HCT116 (cell line): ENCODE measurements at regions not wholly inside any gene's neighbourhood (a gene's known extent, or its start where the extent isn't known, plus 50 kb on each side); places are given as distances from the start of the nearest gene placed in this dataset.

Experiments
- ATAC-seq: fragments of 200-7000 bp; cut with Tn5 transposase; 2 replicates; pipeline ENCODE4 v1.9.1; 2020; ENCODE audit warnings: mild to moderate bottlenecking, moderate library complexity
- BruUV-seq: library from RNA; stranded (reverse); fragments of 400-500 nt; replicated peaks from 2 replicates; lab custom pipeline; 2021; lab: Mats Ljungman, UMichigan
- CTCF ChIA-PET: fragments of 300-600 bp; sonication (Branson Sonifier 250); formaldehyde crosslinking; loops from one replicate; lab custom pipeline; 2021; ENCODE audit warnings: antibody characterized with exemption; lab: Charles Lee
- POLR2A ChIA-PET: fragments of 300-600, 350-600 bp; sonication (Branson Sonifier 250); formaldehyde crosslinking; loops from one replicate; lab custom pipeline; 2021; ENCODE audit warnings: antibody characterized with exemption; lab: Charles Lee
- RAD21 ChIA-PET, 2 experiments: fragments of 300-600 bp; sonication (Branson Sonifier 250); formaldehyde crosslinking; loops; one replicate each; lab custom pipeline; 2023; ENCODE audit warnings: low total read pairs in 2 of 2; ENCODE audit not compliant: uncharacterized antibody in 2 of 2, unreplicated experiment in 2 of 2, low non-redundant PET in 1 of 2; lab: Charles Lee
- DNase-seq: peaks from one replicate; pipeline ENCODE4 v3.0.0-alpha.2; 2010; ENCODE audit warnings: low read depth, low spot score
- H2AFZ ChIP-seq: fragments of 200-600 bp; shearing (Covaris generic), sonication (generic); 2 replicates; pipeline ENCODE4 v1.6.1; 2017; ENCODE audit warnings: low read depth, mixed run types, mixed read lengths, antibody characterized with exemption, low read length; ENCODE audit not compliant: poor library complexity, severe bottlenecking
- H3K27ac ChIP-seq: 2 replicates; pipeline ENCODE4 v1.5.1; 2012; ENCODE audit warnings: low read depth, low read length
- H3K27me3 ChIP-seq: fragments of 200-600 bp; sonication (generic); 2 replicates; pipeline ENCODE4 v1.6.1; 2016; ENCODE audit warnings: mixed run types, low read length, mixed read lengths; ENCODE audit not compliant: insufficient read depth
- H3K36me3 ChIP-seq, 2 experiments: fragments of 200-500 bp in 1 of 2; fragments of 200-600 bp in 1 of 2; sonication (Bioruptor generic) in 1 of 2; sonication (generic) in 1 of 2; 2 replicates each; pipeline versions ENCODE4 v1.5.1 to v1.6.1; 2014 to 2016; ENCODE audit warnings: low read length in 2 of 2, inconsistent platforms in 1 of 2, mixed read lengths in 1 of 2, mixed run types in 1 of 2; ENCODE audit not compliant: insufficient read depth in 2 of 2, control insufficient read depth in 1 of 2
- H3K4me1 ChIP-seq, 2 experiments: fragments of 200-600 bp in 1 of 2; sonication (generic) in 1 of 2; 2 replicates each; pipeline versions ENCODE4 v1.5.1 to v1.6.1; 2012 to 2017; ENCODE audit warnings: low read length in 2 of 2, inconsistent platforms in 1 of 2, mild to moderate bottlenecking in 1 of 2, mixed read lengths in 1 of 2, mixed run types in 1 of 2, moderate library complexity in 1 of 2; ENCODE audit not compliant: insufficient read depth in 2 of 2, control insufficient read depth in 1 of 2
- H3K4me2 ChIP-seq: fragments of 200-600 bp; sonication (generic); 2 replicates; pipeline ENCODE4 v1.6.1; 2017; ENCODE audit warnings: mixed run types, low read length, mixed read lengths
- H3K4me3 ChIP-seq, 2 experiments: fragments of 200-600 bp in 1 of 2; sonication (generic) in 1 of 2; replicated peaks in 1 of 2; 2 replicates each; pipeline ENCODE4 v1.5.1; 2011 to 2016; ENCODE audit warnings: low read length in 2 of 2, control low read depth in 1 of 2, low read depth in 1 of 2, mild to moderate bottlenecking in 1 of 2, mixed read lengths in 1 of 2, mixed run types in 1 of 2
- H3K79me2 ChIP-seq: fragments of 200-600 bp; sonication (generic); 2 replicates; pipeline ENCODE4 v1.6.1; 2017; ENCODE audit warnings: mild to moderate bottlenecking, mixed run types, low read length, moderate library complexity, mixed read lengths; ENCODE audit not compliant: insufficient read depth
- H3K9ac ChIP-seq: fragments of 200-600 bp; sonication (generic); 2 replicates; pipeline ENCODE4 v1.6.1; 2016; ENCODE audit warnings: low read length, mixed read lengths
- H3K9me2 ChIP-seq: fragments of 200-600 bp; sonication (generic), shearing (Covaris generic); 2 replicates; pipeline ENCODE4 v1.6.1; 2017; ENCODE audit warnings: mixed run types, mild to moderate bottlenecking, moderate library complexity; ENCODE audit not compliant: insufficient read depth
- H3K9me3 ChIP-seq, 2 experiments: fragments of 200-500 bp in 1 of 2; fragments of 200-600 bp in 1 of 2; sonication (Bioruptor generic) in 1 of 2; sonication (generic) in 1 of 2; 2 replicates each; pipeline ENCODE4 v1.6.1; 2014 to 2017; ENCODE audit warnings: low read length in 2 of 2, mixed read lengths in 2 of 2, inconsistent platforms in 1 of 2, low read depth in 1 of 2, mild to moderate bottlenecking in 1 of 2, mixed run types in 1 of 2, moderate library complexity in 1 of 2; ENCODE audit not compliant: control insufficient read depth in 1 of 2, insufficient read depth in 1 of 2
- H4K20me1 ChIP-seq: fragments of 200-600 bp; sonication (generic), shearing (Covaris generic); 2 replicates; pipeline ENCODE4 v1.6.1; 2017; ENCODE audit warnings: mixed run types, mild to moderate bottlenecking, moderate library complexity; ENCODE audit not compliant: insufficient read depth
- EGR1 ChIP-seq: IDR thresholded peaks from 2 replicates; pipeline ENCODE4 v1.6.1; 2012; ENCODE audit warnings: low read depth
- ELF1 ChIP-seq: IDR thresholded peaks from 2 replicates; pipeline ENCODE4 v1.6.1; 2012; ENCODE audit warnings: low read depth, borderline replicate concordance
- EZH2 ChIP-seq: fragments of 200-600 bp; sonication (generic); IDR thresholded peaks from 2 replicates; pipeline ENCODE4 v1.6.1; 2017; ENCODE audit warnings: antibody characterized with exemption, mixed run types
- EZH2phosphoT487 ChIP-seq: fragments of 200-600 bp; IDR thresholded peaks from 2 replicates; pipeline ENCODE4 v1.6.1; 2018; ENCODE audit warnings: antibody characterized with exemption, borderline replicate concordance
- FOSL1 ChIP-seq: IDR thresholded peaks from 2 replicates; pipeline ENCODE4 v1.6.1; 2012; ENCODE audit warnings: low read depth
- POLR2A ChIP-seq: IDR thresholded peaks from 2 replicates; pipeline ENCODE4 v1.7.0; 2011; ENCODE audit warnings: borderline replicate concordance; ENCODE audit not compliant: insufficient read depth, insufficient read length; ENCODE audit errors: extremely low read depth
- SIN3A ChIP-seq: IDR thresholded peaks from 2 replicates; pipeline ENCODE4 v1.6.1; 2012; ENCODE audit warnings: low read depth
- SP1 ChIP-seq: IDR thresholded peaks from 2 replicates; pipeline ENCODE4 v1.6.1; 2012; ENCODE audit warnings: low read depth
- ZNF274 ChIP-seq: fragments of 200-500 bp; sonication (Bioruptor generic); IDR thresholded peaks from 2 replicates; pipeline ENCODE4 v1.6.1; 2014; ENCODE audit warnings: mild to moderate bottlenecking, low read depth, low read length, inconsistent platforms
- intact Hi-C: fragments of 100-400 bp; cut with micrococcal nuclease; formaldehyde crosslinking; loops from 2 replicates; pipeline ENCODE4 v1.10.0; 2022
- TF ChIP-seq, protein P1 (sequence below), 3 experiments: fragments of 200-600 bp in 1 of 3; sonication (generic) in 1 of 3; IDR thresholded peaks in 2 of 3; conservative IDR thresholded peaks in 1 of 3; 2 replicates each; pipeline ENCODE4 v1.5.1; 2012 to 2017; ENCODE audit warnings: low read depth in 2 of 3, low read length in 2 of 3, antibody characterized with exemption in 1 of 3, borderline replicate concordance in 1 of 3, control low read depth in 1 of 3, mild to moderate bottlenecking in 1 of 3, mixed read lengths in 1 of 3, mixed run types in 1 of 3, moderate library complexity in 1 of 3; ENCODE audit not compliant: insufficient read depth in 1 of 3
- TF ChIP-seq, protein P2 (sequence below): IDR thresholded peaks from 2 replicates; pipeline ENCODE4 v1.6.1; 2012

DNA sequence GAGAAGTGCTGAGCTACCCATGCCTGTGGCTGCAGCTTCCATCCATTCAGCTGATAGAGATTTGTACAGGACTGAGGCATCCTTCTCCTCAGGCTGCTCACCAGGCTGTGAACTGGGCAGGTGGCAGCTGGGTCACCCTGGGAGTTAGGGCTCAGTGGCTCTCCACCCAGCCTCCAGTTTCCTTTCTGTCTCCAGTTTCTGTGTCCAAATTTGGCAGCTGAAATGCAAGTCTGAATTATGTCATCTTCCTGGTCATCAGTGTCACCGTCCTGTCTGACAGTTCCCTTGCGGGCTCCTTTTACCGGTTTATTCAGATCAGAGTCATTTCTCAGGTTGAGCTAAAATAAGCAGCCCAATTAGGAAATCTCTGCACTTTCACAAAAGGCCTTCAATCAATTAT lies 93.3 kb downstream of the EDN1 start:
- BruUV-seq: no TSS peak
- RAD21 ChIA-PET: no interaction called here
- Histone ChIP-seq H3K9me3 (no peaks in the 10 kb centered on the region), H3K4me3 (no peak overlapping the region), H3K9me2 (no peaks in the 10 kb centered on the region), H3K4me1 (peaks cover 0 to 3% of the 10 kb centered on the region in 2 experiments; a peak in 1 of 4 replicates), H3K27me3 (no peaks in the 10 kb centered on the region), H3K36me3 (no peaks in the 10 kb centered on the region), H3K4me2 (no peak overlapping the region), H4K20me1 (no peaks in the 10 kb centered on the region), H2AFZ (no peak overlapping the region), H3K27ac (no peak overlapping the region), H3K79me2 (no peaks in the 10 kb centered on the region), H3K9ac (no peak overlapping the region)
- CTCF ChIA-PET: no interaction called here
- ATAC-seq (no peak), DNase-seq (no peak)
- POLR2A ChIA-PET: no interaction called here
- TF ChIP-seq EZH2 (no peak), ZNF274 (no peak), FOSL1 (no peak), SP1 (no peak), SIN3A (no peak), EZH2phosphoT487 (no peak), EGR1 (no peak), POLR2A (no peak), ELF1 (no peak)
- TF ChIP-seq, protein P1, sequence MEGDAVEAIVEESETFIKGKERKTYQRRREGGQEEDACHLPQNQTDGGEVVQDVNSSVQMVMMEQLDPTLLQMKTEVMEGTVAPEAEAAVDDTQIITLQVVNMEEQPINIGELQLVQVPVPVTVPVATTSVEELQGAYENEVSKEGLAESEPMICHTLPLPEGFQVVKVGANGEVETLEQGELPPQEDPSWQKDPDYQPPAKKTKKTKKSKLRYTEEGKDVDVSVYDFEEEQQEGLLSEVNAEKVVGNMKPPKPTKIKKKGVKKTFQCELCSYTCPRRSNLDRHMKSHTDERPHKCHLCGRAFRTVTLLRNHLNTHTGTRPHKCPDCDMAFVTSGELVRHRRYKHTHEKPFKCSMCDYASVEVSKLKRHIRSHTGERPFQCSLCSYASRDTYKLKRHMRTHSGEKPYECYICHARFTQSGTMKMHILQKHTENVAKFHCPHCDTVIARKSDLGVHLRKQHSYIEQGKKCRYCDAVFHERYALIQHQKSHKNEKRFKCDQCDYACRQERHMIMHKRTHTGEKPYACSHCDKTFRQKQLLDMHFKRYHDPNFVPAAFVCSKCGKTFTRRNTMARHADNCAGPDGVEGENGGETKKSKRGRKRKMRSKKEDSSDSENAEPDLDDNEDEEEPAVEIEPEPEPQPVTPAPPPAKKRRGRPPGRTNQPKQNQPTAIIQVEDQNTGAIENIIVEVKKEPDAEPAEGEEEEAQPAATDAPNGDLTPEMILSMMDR (IDR thresholded peaks at IDR 0.05 in 2 of 3, conservative IDR thresholded peaks at IDR 0.05 in 1 of 3; ENCODE audit: borderline replicate concordance in 1 of 3, insufficient read depth in 1 of 3, low read depth in 2 of 3, low read length in 2 of 3): no peak
- TF ChIP-seq, protein P2, sequence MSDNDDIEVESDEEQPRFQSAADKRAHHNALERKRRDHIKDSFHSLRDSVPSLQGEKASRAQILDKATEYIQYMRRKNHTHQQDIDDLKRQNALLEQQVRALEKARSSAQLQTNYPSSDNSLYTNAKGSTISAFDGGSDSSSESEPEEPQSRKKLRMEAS: no peak
- intact Hi-C loops: no loop called here
